ENCODE measurements at regions not wholly inside any gene's neighbourhood (a gene's known extent, or its start where the extent isn't known, plus 50 kb on each side); places are given as distances from the start of the nearest gene placed in this dataset.

DNA sequence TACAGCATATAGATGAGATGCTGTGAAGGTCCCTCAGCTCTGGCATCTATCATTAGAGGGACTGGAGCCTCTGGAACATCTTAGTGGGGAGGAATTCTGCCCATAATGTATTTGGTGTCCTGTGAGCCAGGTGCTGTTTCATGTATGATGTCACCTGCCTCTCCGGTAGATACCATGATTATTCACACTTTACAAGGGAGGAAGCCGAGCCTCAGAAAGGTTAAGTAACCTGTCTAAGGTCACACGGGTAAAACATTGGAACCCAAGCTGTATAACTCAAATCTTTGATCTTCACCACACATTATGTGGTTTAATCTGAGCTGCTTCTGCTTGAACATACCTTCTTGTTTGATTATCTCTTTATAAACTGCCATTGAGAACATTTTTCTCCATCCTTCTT lies 442.8 kb downstream of the BCOR start:
- TF ChIP-seq, protein P1, sequence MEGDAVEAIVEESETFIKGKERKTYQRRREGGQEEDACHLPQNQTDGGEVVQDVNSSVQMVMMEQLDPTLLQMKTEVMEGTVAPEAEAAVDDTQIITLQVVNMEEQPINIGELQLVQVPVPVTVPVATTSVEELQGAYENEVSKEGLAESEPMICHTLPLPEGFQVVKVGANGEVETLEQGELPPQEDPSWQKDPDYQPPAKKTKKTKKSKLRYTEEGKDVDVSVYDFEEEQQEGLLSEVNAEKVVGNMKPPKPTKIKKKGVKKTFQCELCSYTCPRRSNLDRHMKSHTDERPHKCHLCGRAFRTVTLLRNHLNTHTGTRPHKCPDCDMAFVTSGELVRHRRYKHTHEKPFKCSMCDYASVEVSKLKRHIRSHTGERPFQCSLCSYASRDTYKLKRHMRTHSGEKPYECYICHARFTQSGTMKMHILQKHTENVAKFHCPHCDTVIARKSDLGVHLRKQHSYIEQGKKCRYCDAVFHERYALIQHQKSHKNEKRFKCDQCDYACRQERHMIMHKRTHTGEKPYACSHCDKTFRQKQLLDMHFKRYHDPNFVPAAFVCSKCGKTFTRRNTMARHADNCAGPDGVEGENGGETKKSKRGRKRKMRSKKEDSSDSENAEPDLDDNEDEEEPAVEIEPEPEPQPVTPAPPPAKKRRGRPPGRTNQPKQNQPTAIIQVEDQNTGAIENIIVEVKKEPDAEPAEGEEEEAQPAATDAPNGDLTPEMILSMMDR (IDR thresholded peaks at IDR 0.05), result no peak
- TF ChIP-seq EP300 (IDR thresholded peaks at IDR 0.05; ENCODE audit: borderline replicate concordance in 1 of 2, low read depth in 1 of 2, low read length in 1 of 2), result no peak
- no peak for TF ChIP-seq CHD2 (IDR thresholded peaks at IDR 0.05; ENCODE audit: low read length, partially characterized antibody)
- TF ChIP-seq RXRA (IDR thresholded peaks at IDR 0.05; ENCODE audit: borderline replicate concordance, low read depth), result no peak
